ENCODE measurements at regions not wholly inside any gene's neighbourhood (a gene's known extent, or its start where the extent isn't known, plus 50 kb on each side); places are given as distances from the start of the nearest gene placed in this dataset.
A peak's percentile ranks its signal among the peaks of the same experiment; 100 is the strongest.

DNA sequence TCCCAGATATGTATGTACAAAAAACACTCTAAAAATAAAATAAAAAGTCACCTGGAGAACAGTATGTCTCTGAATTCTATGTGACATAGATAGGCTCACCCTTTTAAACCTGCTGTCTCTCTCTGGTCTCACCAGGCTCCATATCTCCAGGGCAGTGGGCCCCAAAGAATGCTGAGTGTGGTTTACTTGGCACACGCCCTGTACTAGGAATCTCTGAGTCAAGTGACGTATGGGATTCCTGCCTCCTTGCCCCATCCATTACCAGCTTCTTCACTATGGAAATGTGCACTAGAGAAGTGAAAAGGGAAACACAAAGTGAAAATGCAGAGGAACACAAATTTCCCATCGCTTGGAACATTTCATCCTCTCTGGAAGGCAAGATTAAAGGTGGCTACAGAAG is 722.2 kb upstream of the TENM4 start:
- Mint-ChIP-seq H3K27me3 (no peaks in the 10 kb centered on the region), H3K4me1 (ENCODE audit: low read depth) (no peaks in the 10 kb centered on the region), H3K36me3 (ENCODE audit: low read depth) (no peaks in the 10 kb centered on the region), H3K9me3 (peaks cover 2% of the 10 kb centered on the region), H3K27ac (no peak overlapping the region), H3K4me3 (no peak overlapping the region)
- TF ChIP-seq, protein P1, sequence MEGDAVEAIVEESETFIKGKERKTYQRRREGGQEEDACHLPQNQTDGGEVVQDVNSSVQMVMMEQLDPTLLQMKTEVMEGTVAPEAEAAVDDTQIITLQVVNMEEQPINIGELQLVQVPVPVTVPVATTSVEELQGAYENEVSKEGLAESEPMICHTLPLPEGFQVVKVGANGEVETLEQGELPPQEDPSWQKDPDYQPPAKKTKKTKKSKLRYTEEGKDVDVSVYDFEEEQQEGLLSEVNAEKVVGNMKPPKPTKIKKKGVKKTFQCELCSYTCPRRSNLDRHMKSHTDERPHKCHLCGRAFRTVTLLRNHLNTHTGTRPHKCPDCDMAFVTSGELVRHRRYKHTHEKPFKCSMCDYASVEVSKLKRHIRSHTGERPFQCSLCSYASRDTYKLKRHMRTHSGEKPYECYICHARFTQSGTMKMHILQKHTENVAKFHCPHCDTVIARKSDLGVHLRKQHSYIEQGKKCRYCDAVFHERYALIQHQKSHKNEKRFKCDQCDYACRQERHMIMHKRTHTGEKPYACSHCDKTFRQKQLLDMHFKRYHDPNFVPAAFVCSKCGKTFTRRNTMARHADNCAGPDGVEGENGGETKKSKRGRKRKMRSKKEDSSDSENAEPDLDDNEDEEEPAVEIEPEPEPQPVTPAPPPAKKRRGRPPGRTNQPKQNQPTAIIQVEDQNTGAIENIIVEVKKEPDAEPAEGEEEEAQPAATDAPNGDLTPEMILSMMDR (IDR thresholded peaks at IDR 0.05) = no peak
- intact Hi-C loops (cut with micrococcal nuclease) = no loop called here
- ChIA-PET CTCF (no interaction called here), POLR2A (no interaction called here)
- no peak for ATAC-seq
- no peak for DNase-seq

DNA sequence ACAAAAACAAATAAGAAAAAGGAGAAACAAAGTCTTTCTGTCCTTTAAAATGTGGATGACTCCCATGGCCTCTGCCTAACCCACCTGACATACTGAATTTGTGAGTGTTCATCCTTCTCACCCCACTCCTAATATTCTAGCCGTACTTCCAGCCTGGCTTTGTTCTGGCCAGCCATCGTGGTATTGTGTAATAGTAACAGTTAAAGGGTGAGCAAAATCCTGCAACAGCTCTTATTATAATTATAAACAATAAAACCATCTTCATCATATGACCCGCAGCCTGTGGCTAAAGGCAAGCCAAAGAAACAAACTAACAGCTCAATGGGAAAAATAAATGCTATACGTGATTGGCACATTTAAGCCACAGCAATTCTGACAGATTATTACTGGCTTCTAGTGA is 721.6 kb upstream of the TENM4 start:
- intact Hi-C loops (cut with micrococcal nuclease) = no loop called here
- DNase-seq = no peak
- TF ChIP-seq, protein P1 (IDR thresholded peaks at IDR 0.05) = no peak
- POLR2A ChIA-PET = no interaction called here
- Mint-ChIP-seq H3K36me3 (ENCODE audit: low read depth) (no peaks in the 10 kb centered on the region), H3K27ac (no peak overlapping the region), H3K4me3 (no peak overlapping the region), H3K27me3 (no peaks in the 10 kb centered on the region), H3K4me1 (ENCODE audit: low read depth) (no peaks in the 10 kb centered on the region), H3K9me3 (peaks cover 2% of the 10 kb centered on the region)
- CTCF ChIA-PET = no interaction called here
- ATAC-seq = no peak

DNA sequence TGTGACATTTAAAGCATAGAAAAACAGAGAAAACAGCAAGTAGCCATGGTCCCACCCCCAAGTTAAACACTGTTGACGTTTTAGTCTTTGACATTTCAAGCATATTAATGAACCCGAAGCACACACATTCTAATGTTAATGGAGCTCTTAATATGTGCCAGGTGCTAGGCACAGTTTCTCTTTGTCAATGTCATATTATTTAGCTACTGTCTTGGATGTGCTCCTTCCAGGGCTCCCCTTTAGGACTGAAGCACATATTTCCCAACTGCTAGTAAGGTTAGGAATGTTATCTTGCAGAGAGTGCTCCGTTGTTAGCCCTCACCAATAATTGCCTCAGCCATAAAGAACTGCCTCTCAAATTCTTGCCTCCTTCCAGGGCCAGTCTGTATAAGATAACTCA is 716.6 kb upstream of the TENM4 start:
- DNase-seq (no peak), ATAC-seq (no peak)
- no peaks in the 10 kb centered on the region for H3K27me3 Mint-ChIP-seq
- H3K27ac Mint-ChIP-seq = no peak overlapping the region
- intact Hi-C loops (cut with micrococcal nuclease) = no loop called here
- CTCF ChIA-PET = no interaction called here
- no peaks in the 10 kb centered on the region for H3K36me3 Mint-ChIP-seq (ENCODE audit: low read depth)
- POLR2A ChIA-PET = no interaction called here
- no peaks in the 10 kb centered on the region for H3K4me1 Mint-ChIP-seq (ENCODE audit: low read depth)
- no peak overlapping the region for H3K4me3 Mint-ChIP-seq
- TF ChIP-seq, protein P1 (IDR thresholded peaks at IDR 0.05) = no peak
- H3K9me3 Mint-ChIP-seq = peaks cover 2% of the 10 kb centered on the region

DNA sequence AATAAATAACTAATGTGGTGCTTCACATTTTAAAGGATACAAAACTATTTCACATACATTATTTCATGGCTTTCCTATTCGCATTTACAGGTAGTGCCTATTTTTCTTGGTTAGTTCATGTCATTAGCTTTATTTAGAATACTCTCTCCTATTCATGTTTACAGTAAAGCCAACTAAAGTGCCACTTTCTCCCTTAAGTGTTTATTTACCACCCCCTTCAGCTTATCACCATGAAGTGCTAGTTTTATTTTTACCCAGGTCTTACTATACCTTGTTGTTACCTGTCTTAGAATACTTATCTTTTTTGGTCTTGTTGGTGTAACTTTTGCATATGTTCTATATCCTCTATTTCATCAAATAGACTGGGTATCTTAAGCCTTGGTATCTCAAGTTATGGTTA is 715.2 kb upstream of the TENM4 start:
- CTCF ChIA-PET = no interaction called here
- TF ChIP-seq, protein P1 (IDR thresholded peaks at IDR 0.05) = no peak
- Mint-ChIP-seq H3K4me3 (no peak overlapping the region), H3K9me3 (peaks cover 1% of the 10 kb centered on the region), H3K27me3 (no peaks in the 10 kb centered on the region), H3K4me1 (ENCODE audit: low read depth) (no peaks in the 10 kb centered on the region), H3K36me3 (ENCODE audit: low read depth) (no peaks in the 10 kb centered on the region), H3K27ac (no peak overlapping the region)
- POLR2A ChIA-PET = no interaction called here
- ATAC-seq (no peak), DNase-seq (no peak)
- intact Hi-C loops (cut with micrococcal nuclease) = no loop called here

DNA sequence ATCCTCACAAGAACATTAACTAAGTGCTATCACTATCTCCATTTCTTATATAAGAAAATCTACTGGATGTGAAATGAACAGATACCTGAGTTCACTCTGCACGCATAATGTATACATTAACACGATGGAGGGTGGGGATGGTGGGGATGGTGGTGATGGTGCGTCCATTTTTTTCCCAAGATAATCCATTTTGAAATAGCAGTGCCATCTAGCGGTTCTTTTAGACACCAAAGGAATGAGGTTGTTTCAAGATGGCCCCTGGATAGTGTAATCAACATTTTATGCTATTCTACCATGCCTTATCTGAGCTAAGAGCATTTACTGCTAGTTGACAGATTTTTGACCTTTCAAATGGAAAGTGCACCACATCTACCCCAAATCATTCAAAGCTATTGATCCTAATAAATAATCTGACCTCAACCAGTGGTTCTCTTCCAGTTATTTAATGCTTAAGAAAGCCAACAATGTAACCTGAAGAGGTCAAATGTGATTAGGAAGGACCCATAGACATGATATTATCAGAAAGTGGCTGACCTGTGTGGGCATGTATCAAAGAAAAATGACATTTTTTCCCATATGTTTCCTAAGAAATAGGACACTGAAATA is 714.7 kb upstream of the TENM4 start:
- ChIA-PET CTCF (no interaction called here), POLR2A (no interaction called here)
- Mint-ChIP-seq H3K27me3 (no peaks in the 10 kb centered on the region), H3K4me1 (ENCODE audit: low read depth) (no peaks in the 10 kb centered on the region), H3K4me3 (no peak overlapping the region), H3K27ac (no peak overlapping the region), H3K9me3 (no peaks in the 10 kb centered on the region), H3K36me3 (ENCODE audit: low read depth) (no peaks in the 10 kb centered on the region)
- TF ChIP-seq, protein P1 (IDR thresholded peaks at IDR 0.05) = peak; percentile 29
- intact Hi-C loops (cut with micrococcal nuclease) = no loop called here
- no peak for ATAC-seq
- DNase-seq = no peak
